H9 (cell line): ENCODE measurements at regions not wholly inside any gene's neighbourhood (a gene's known extent, or its start where the extent isn't known, plus 50 kb on each side); places are given as distances from the start of the nearest gene placed in this dataset.

Source experiments
- DNase-seq: peaks from one replicate; pipeline ENCODE4 v3.0.0-alpha.2; 2017
- H2AFZ ChIP-seq: one replicate; pipeline ENCODE4 v1.6.1; 2013; ENCODE audit warnings: mild to moderate bottlenecking, low read length, control low read depth, moderate library complexity
- H2AK5ac ChIP-seq: 2 replicates; pipeline ENCODE4 v1.6.1; 2013; ENCODE audit warnings: low read length, control low read depth, mixed read lengths; ENCODE audit not compliant: insufficient read length
- H2BK120ac ChIP-seq: one replicate; pipeline ENCODE4 v1.6.1; 2013; ENCODE audit warnings: low read depth, mild to moderate bottlenecking, low read length, control low read depth, inconsistent platforms; ENCODE audit not compliant: poor library complexity, severe bottlenecking
- H2BK12ac ChIP-seq: 2 replicates; pipeline ENCODE4 v1.6.1; 2013; ENCODE audit warnings: low read length, control low read depth, mixed read lengths, low read depth; ENCODE audit not compliant: insufficient read length
- H2BK15ac ChIP-seq: 2 replicates; pipeline ENCODE4 v1.6.1; 2013; ENCODE audit warnings: low read depth, low read length, control low read depth
- H2BK20ac ChIP-seq: one replicate; pipeline ENCODE4 v1.6.1; 2013; ENCODE audit warnings: low read depth, mild to moderate bottlenecking, low read length, control low read depth, inconsistent platforms; ENCODE audit not compliant: poor library complexity, severe bottlenecking
- H2BK5ac ChIP-seq: 2 replicates; pipeline ENCODE4 v1.6.1; 2013; ENCODE audit warnings: low read length, control low read depth, mixed read lengths; ENCODE audit not compliant: insufficient read length
- H3K14ac ChIP-seq: 2 replicates; pipeline ENCODE4 v1.6.1; 2013; ENCODE audit warnings: low read length, control low read depth; ENCODE audit not compliant: insufficient read depth
- H3K18ac ChIP-seq: 2 replicates; pipeline ENCODE4 v1.6.1; 2013; ENCODE audit warnings: low read depth, mild to moderate bottlenecking, mixed read lengths, low read length, control low read depth; ENCODE audit not compliant: insufficient read length
- H3K23ac ChIP-seq: 2 replicates; pipeline ENCODE4 v1.6.1; 2013; ENCODE audit warnings: low read length, control low read depth, mixed read lengths, low read depth; ENCODE audit not compliant: insufficient read length
- H3K23me2 ChIP-seq: 2 replicates; pipeline ENCODE4 v1.6.1; 2013; ENCODE audit warnings: low read depth, mild to moderate bottlenecking, mixed read lengths, low read length, control low read depth; ENCODE audit not compliant: insufficient read length, poor library complexity, severe bottlenecking
- H3K27ac ChIP-seq: 2 replicates; pipeline ENCODE4 v1.5.1; 2013; ENCODE audit warnings: low read length, control low read depth, mixed read lengths, low read depth; ENCODE audit not compliant: insufficient read length
- H3K27me3 ChIP-seq: 2 replicates; pipeline ENCODE4 v1.6.1; 2013; ENCODE audit warnings: low read length, control low read depth, inconsistent platforms; ENCODE audit not compliant: insufficient read depth
- H3K4ac ChIP-seq: 2 replicates; pipeline ENCODE4 v1.6.1; 2013; ENCODE audit warnings: low read depth, mild to moderate bottlenecking, control low read depth, inconsistent platforms, low read length, moderate library complexity
- H3K4me1 ChIP-seq: 2 replicates; pipeline ENCODE4 v1.6.1; 2013; ENCODE audit warnings: low read length, control low read depth, inconsistent platforms; ENCODE audit not compliant: insufficient read depth
- H3K4me2 ChIP-seq: 2 replicates; pipeline ENCODE4 v1.6.1; 2013; ENCODE audit warnings: low read length, control low read depth, mixed read lengths; ENCODE audit not compliant: insufficient read length, insufficient read depth
- H3K56ac ChIP-seq: 2 replicates; pipeline ENCODE4 v1.6.1; 2013; ENCODE audit warnings: low read depth, mild to moderate bottlenecking, mixed read lengths, low read length, control low read depth; ENCODE audit not compliant: insufficient read length
- H3K79me1 ChIP-seq: 2 replicates; pipeline ENCODE4 v1.6.1; 2013; ENCODE audit warnings: low read depth, mild to moderate bottlenecking, moderate library complexity, low read length, control low read depth, inconsistent platforms; ENCODE audit not compliant: insufficient read depth, poor library complexity, severe bottlenecking
- H3K79me2 ChIP-seq: 2 replicates; pipeline ENCODE4 v1.6.1; 2013; ENCODE audit warnings: low read length, control low read depth, inconsistent platforms; ENCODE audit not compliant: insufficient read depth
- H3K9ac ChIP-seq: 2 replicates; pipeline ENCODE4 v1.6.1; 2013; ENCODE audit warnings: low read length, control low read depth, mixed read lengths; ENCODE audit not compliant: insufficient read length; ENCODE audit errors: extremely low read depth
- H3K9me3 ChIP-seq: one replicate; pipeline ENCODE4 v1.6.1; 2013; ENCODE audit warnings: low read depth, low read length, inconsistent platforms; ENCODE audit not compliant: control insufficient read depth
- H3T11ph ChIP-seq: one replicate; pipeline ENCODE4 v1.6.1; 2013; ENCODE audit warnings: mild to moderate bottlenecking, low read length, control low read depth, inconsistent platforms
- H4K20me1 ChIP-seq: one replicate; pipeline ENCODE4 v1.6.1; 2013; ENCODE audit not compliant: control insufficient read depth, insufficient read length, insufficient read depth
- H4K5ac ChIP-seq: 2 replicates; pipeline ENCODE4 v1.6.1; 2013; ENCODE audit warnings: low read depth, mild to moderate bottlenecking, mixed read lengths, low read length, control low read depth; ENCODE audit not compliant: insufficient read length
- H4K8ac ChIP-seq: replicated peaks from 2 replicates; pipeline ENCODE4 v1.6.1; 2013; ENCODE audit warnings: low read length, control low read depth, mixed read lengths, low read depth; ENCODE audit not compliant: insufficient read length
- H4K91ac ChIP-seq: 2 replicates; pipeline ENCODE4 v1.6.1; 2013; ENCODE audit warnings: low read depth, mild to moderate bottlenecking, moderate library complexity, mixed read lengths, low read length, control low read depth; ENCODE audit not compliant: insufficient read length
- H3K27ac Mint-ChIP-seq, 3 experiments: 2 replicates in 2 of 3; 3 replicates in 1 of 3; pipeline ENCODE4 v1.8.0; 2020 to 2021; ENCODE audit warnings: mixed read lengths in 3 of 3, mild to moderate bottlenecking in 1 of 3, moderate library complexity in 1 of 3
- H3K27me3 Mint-ChIP-seq: 2 replicates; pipeline ENCODE4 v1.8.0; 2021; ENCODE audit warnings: low read depth, mild to moderate bottlenecking, moderate library complexity, mixed read lengths
- H3K36me3 Mint-ChIP-seq, 3 experiments: 2 replicates in 2 of 3; 3 replicates in 1 of 3; pipeline ENCODE4 v1.8.0; 2020 to 2021; ENCODE audit warnings: low read depth in 3 of 3, mixed read lengths in 3 of 3; ENCODE audit not compliant: insufficient read depth in 1 of 3
- H3K4me1 Mint-ChIP-seq, 2 experiments: 2 replicates each; pipeline ENCODE4 v1.8.0; 2020; ENCODE audit warnings: mixed read lengths in 2 of 2
- H3K4me3 Mint-ChIP-seq, 2 experiments: 2 replicates in 1 of 2; 3 replicates in 1 of 2; pipeline ENCODE4 v1.8.0; 2020 to 2021; ENCODE audit warnings: mild to moderate bottlenecking in 2 of 2, mixed read lengths in 2 of 2, moderate library complexity in 1 of 2
- H3K9me3 Mint-ChIP-seq, 2 experiments: 2 replicates in 1 of 2; 3 replicates in 1 of 2; pipeline ENCODE4 v1.8.0; 2020; ENCODE audit warnings: mild to moderate bottlenecking in 2 of 2, mixed read lengths in 2 of 2, moderate library complexity in 1 of 2
- CTCF ChIP-seq: fragments of 200-600 bp; sonication (generic); conservative IDR thresholded peaks from 3 replicates; pipeline ENCODE4 v1.8.0; 2021; ENCODE audit warnings: antibody characterized with exemption, mild to moderate bottlenecking
- WGBS: extraction: QIAGEN DNeasy Blood & Tissue Kit; methylation state at CpG from one replicate; pipeline ENCODE4 v1.1.7; 2013; ENCODE audit warnings: missing lambda C conversion rate, low lambda C conversion rate, mixed read lengths; ENCODE audit not compliant: insufficient read length; ENCODE audit errors: extremely low coverage; 5-methylcytosine and 5-hydroxymethylcytosine counted together

- H2BK5ac ChIP-seq, result no peak overlapping the region
- Mint-ChIP-seq H3K4me3 (no peak overlapping the region), H3K36me3 (peaks cover 0 to 6% (median 0%) of the 10 kb centered on the region in 3 experiments; a peak in 1 of 7 replicates), H3K27me3 (no peaks in the 10 kb centered on the region), H3K27ac (no peak overlapping the region), H3K4me1 (no peaks in the 10 kb centered on the region), H3K9me3 (peaks cover 29 to 37% of the 10 kb centered on the region in 2 experiments)
- H3K4me1 ChIP-seq, result no peaks in the 10 kb centered on the region
- no peak overlapping the region for H4K91ac ChIP-seq
- no peak for DNase-seq
- H2BK120ac ChIP-seq, result no peak overlapping the region
- no peaks in the 10 kb centered on the region for H3K79me1 ChIP-seq
- H3K79me2 ChIP-seq, result no peaks in the 10 kb centered on the region
- no peak overlapping the region for H2BK15ac ChIP-seq
- H2BK12ac ChIP-seq, result no peak overlapping the region
- H3T11ph ChIP-seq, result no peak overlapping the region
- H3K23ac ChIP-seq, result no peak overlapping the region
- no peak overlapping the region for H2AFZ ChIP-seq
- H3K27me3 ChIP-seq, result no peaks in the 10 kb centered on the region
- H2BK20ac ChIP-seq, result no peak overlapping the region
- no peak overlapping the region for H2AK5ac ChIP-seq
- H3K23me2 ChIP-seq, result no peaks in the 10 kb centered on the region
- no peak overlapping the region for H4K5ac ChIP-seq
- no peak for TF ChIP-seq CTCF
- no CpG with 5 or more reads among the region's 1 CpG for WGBS
- no peak overlapping the region for H4K8ac ChIP-seq
- H3K18ac ChIP-seq, result no peak overlapping the region
- no peak overlapping the region for H3K27ac ChIP-seq
- H3K9me3 ChIP-seq, result no peaks in the 10 kb centered on the region
- no peak overlapping the region for H3K56ac ChIP-seq
- H3K9ac ChIP-seq, result no peak overlapping the region
- no peak overlapping the region for H3K14ac ChIP-seq
- H4K20me1 ChIP-seq, result no peaks in the 10 kb centered on the region
- H3K4ac ChIP-seq, result no peak overlapping the region
- no peak overlapping the region for H3K4me2 ChIP-seq
Measured at GRCh38 chr7:46452561-46453135, 531.6 kb upstream of the IGFBP3 start.
